ENCODE measurements at regions not wholly inside any gene's neighbourhood (a gene's known extent, or its start where the extent isn't known, plus 50 kb on each side); places are given as distances from the start of the nearest gene placed in this dataset.

GRCh38 chr16:51267681-51268080, 116.6 kb upstream of the SALL1 start:
- TF ChIP-seq POLR2A (IDR thresholded peaks at IDR 0.05; ENCODE audit: low read depth, low read length) (no peak), RAD21 (IDR thresholded peaks at IDR 0.05; ENCODE audit: low read length) (no peak), CTCF (conservative IDR thresholded peaks at IDR 0.05; ENCODE audit: low read depth, low read length) (no peak)

Measured in IMR-90 (cell line).